Endothelial cell of umbilical vein (primary cell): ENCODE measurements at regions not wholly inside any gene's neighbourhood (a gene's known extent, or its start where the extent isn't known, plus 50 kb on each side); places are given as distances from the start of the nearest gene placed in this dataset.

Source experiments
- BruUV-seq: library from RNA; stranded (reverse); fragments of 400-500 nt; replicated peaks from 2 replicates; lab custom pipeline; 2021; lab: Mats Ljungman, UMichigan
- CTCF ChIA-PET: fragments of 300-600, 350-600 bp; sonication (Branson Sonifier 250); formaldehyde crosslinking; loops from one replicate; lab custom pipeline; 2021; ENCODE audit warnings: antibody characterized with exemption, inconsistent platforms; lab: Charles Lee
- POLR2A ChIA-PET: fragments of 300-600, 350-600 bp; sonication (Branson Sonifier 250); formaldehyde crosslinking; loops from one replicate; lab custom pipeline; 2021; ENCODE audit warnings: antibody characterized with exemption, inconsistent platforms; lab: Charles Lee
- DNase-seq: peaks from one replicate; pipeline ENCODE4 v3.0.0-alpha.2; 2011; ENCODE audit warnings: low read depth, low spot score
- FAIRE-seq: peaks from 2 replicates; lab custom pipeline; 2011; peaks lifted over from hg19 to GRCh38; lab: Jason Lieb, UNC
- H2AFZ ChIP-seq: 2 replicates; pipeline ENCODE4 v1.6.0; 2012; ENCODE audit warnings: low read depth, low read length, control low read depth, inconsistent platforms
- H3K27ac ChIP-seq: 2 replicates; pipeline ENCODE4 v1.5.1; 2011; ENCODE audit warnings: low read depth, mild to moderate bottlenecking, control low read depth, low read length, moderate library complexity; ENCODE audit not compliant: insufficient read depth
- H3K27me3 ChIP-seq, 2 experiments: 2 replicates each; pipeline versions ENCODE4 v1.6.0 to v1.6.1; 2011; ENCODE audit warnings: low read length in 2 of 2, mixed read lengths in 1 of 2; ENCODE audit not compliant: control insufficient read depth in 2 of 2, insufficient read depth in 2 of 2
- H3K36me3 ChIP-seq, 2 experiments: 2 replicates in 1 of 2; 3 replicates in 1 of 2; pipeline ENCODE4 v1.5.1; 2011; ENCODE audit warnings: low read length in 2 of 2, mild to moderate bottlenecking in 1 of 2, moderate library complexity in 1 of 2; ENCODE audit not compliant: control insufficient read depth in 2 of 2, insufficient read depth in 2 of 2; ENCODE audit errors: extremely low read depth in 1 of 2
- H3K4me1 ChIP-seq: 3 replicates; pipeline ENCODE4 v1.5.1; 2011; ENCODE audit warnings: mild to moderate bottlenecking, low read length; ENCODE audit not compliant: control insufficient read depth, insufficient read depth; ENCODE audit errors: extremely low read depth
- H3K4me2 ChIP-seq: 2 replicates; pipeline ENCODE4 v1.6.1; 2011; ENCODE audit warnings: low read length, control low read depth, mixed read lengths; ENCODE audit not compliant: insufficient read depth
- H3K4me3 ChIP-seq, 3 experiments: fragments of 200-600 bp in 1 of 3; sonication (generic), shearing (Covaris generic) in 1 of 3; replicated peaks in 1 of 3; 2 replicates each; pipeline ENCODE4 v1.5.1; 2011 to 2016; ENCODE audit warnings: control low read depth in 3 of 3, low read length in 3 of 3, mild to moderate bottlenecking in 2 of 3, inconsistent platforms in 1 of 3, low read depth in 1 of 3, moderate library complexity in 1 of 3; ENCODE audit not compliant: insufficient read depth in 1 of 3
- H3K79me2 ChIP-seq: 2 replicates; pipeline ENCODE4 v1.6.0; 2012; ENCODE audit warnings: low read length, inconsistent platforms; ENCODE audit not compliant: control insufficient read depth, insufficient read depth
- H3K9ac ChIP-seq: replicated peaks from 2 replicates; pipeline ENCODE3; 2011; ENCODE audit warnings: low read length, control low read depth; ENCODE audit not compliant: insufficient read depth; ENCODE audit errors: extremely low read depth
- H3K9me1 ChIP-seq: replicated peaks from 3 replicates; pipeline ENCODE4 v1.6.0; 2011; ENCODE audit warnings: mild to moderate bottlenecking, low read length; ENCODE audit not compliant: control insufficient read depth, insufficient read depth; ENCODE audit errors: extremely low read depth
- H3K9me3 ChIP-seq: replicated peaks from 2 replicates; pipeline ENCODE4 v1.5.1; 2012; ENCODE audit warnings: low read length, inconsistent platforms; ENCODE audit not compliant: control insufficient read depth, insufficient read depth
- H4K20me1 ChIP-seq: replicated peaks from 2 replicates; pipeline ENCODE3; 2011; ENCODE audit warnings: mild to moderate bottlenecking, low read length; ENCODE audit not compliant: control insufficient read depth, insufficient read depth; ENCODE audit errors: extremely low read depth
- CTCF ChIP-seq, 2 donors: IDR thresholded peaks; 1 replicate in 1 of 2; 2 replicates in 1 of 2; pipeline ENCODE4 v1.5.1; 2011; ENCODE audit warnings: low read length in 2 of 2, mild to moderate bottlenecking in 2 of 2, moderate library complexity in 2 of 2, control low read depth in 1 of 2, inconsistent platforms in 1 of 2, low read depth in 1 of 2; ENCODE audit not compliant: insufficient read depth in 1 of 2; ENCODE audit errors: extremely low read depth in 1 of 2
- EZH2 ChIP-seq: IDR thresholded peaks from 2 replicates; pipeline ENCODE4 v1.6.1; 2012; ENCODE audit warnings: borderline replicate concordance, low read depth, mild to moderate bottlenecking, moderate library complexity, low read length, inconsistent platforms; ENCODE audit not compliant: severe bottlenecking
- FOS ChIP-seq: IDR thresholded peaks from 2 replicates; pipeline ENCODE4 v1.6.1; 2011; ENCODE audit warnings: mild to moderate bottlenecking, low read length, moderate library complexity, borderline replicate concordance; ENCODE audit not compliant: insufficient read depth
- GATA2 ChIP-seq: IDR thresholded peaks from 2 replicates; pipeline ENCODE4 v1.7.0; 2011; ENCODE audit warnings: low read depth, mild to moderate bottlenecking, moderate library complexity, mixed read lengths, low read length; ENCODE audit not compliant: insufficient read length, insufficient read depth
- JUN ChIP-seq: IDR thresholded peaks from 2 replicates; pipeline ENCODE4 v1.6.1; 2011; ENCODE audit warnings: borderline replicate concordance, low read depth; ENCODE audit not compliant: insufficient read length, insufficient read depth
- MAX ChIP-seq: IDR thresholded peaks from 2 replicates; pipeline ENCODE4 v1.6.1; 2011; ENCODE audit not compliant: insufficient read depth, insufficient read length
- MYC ChIP-seq: IDR thresholded peaks from one replicate; pipeline ENCODE4 v1.6.1; 2011; ENCODE audit warnings: mild to moderate bottlenecking, low read depth, low read length
- POLR2A ChIP-seq: IDR thresholded peaks from 2 replicates; pipeline ENCODE4 v1.6.1; 2012; ENCODE audit warnings: low read depth, mild to moderate bottlenecking, control low read depth, low read length
- POLR2AphosphoS5 ChIP-seq: IDR thresholded peaks from 2 replicates; pipeline ENCODE4 v1.6.1; 2012; ENCODE audit warnings: low read depth, mild to moderate bottlenecking, control low read depth, low read length, moderate library complexity; ENCODE audit not compliant: insufficient read depth
- dilution Hi-C: fragments of 300-500 bp; cut with MboI; formaldehyde crosslinking; loops from one replicate; pipeline ENCODE4 v1.15.0; 2019; ENCODE audit warnings: low sequenced_read_pairs; ENCODE audit not compliant: extremely low pct_ligation_motif_present
- intact Hi-C: fragments of 100-400 bp; cut with micrococcal nuclease; formaldehyde crosslinking; loops from one replicate; pipeline ENCODE4 v1.10.0; 2022

- FAIRE-seq: no peak
- no TSS peak for BruUV-seq
- TF ChIP-seq FOS: no peak
- TF ChIP-seq JUN: no peak
- no peak for TF ChIP-seq EZH2
- TF ChIP-seq GATA2: no peak
- no peak for TF ChIP-seq MYC
- no peak for TF ChIP-seq MAX
- no peak for TF ChIP-seq CTCF (IDR thresholded peaks at IDR 0.05; ENCODE audit: extremely low read depth in 1 of 2, insufficient read depth in 1 of 2, low read depth in 1 of 2, low read length in 2 of 2)
- TF ChIP-seq POLR2AphosphoS5: no peak
- no peak for TF ChIP-seq POLR2A
Observed at GRCh38 chr5:56737951-56738606, 77.3 kb upstream of the MAP3K1 start.

More at GRCh38 chr5:56737951-56738606, 77.3 kb upstream of the MAP3K1 start:
- DNase-seq: no peak
- POLR2A ChIA-PET: no interaction called here
- Histone ChIP-seq H3K4me3 (no peak overlapping the region), H3K4me2 (no peak overlapping the region), H3K9me3 (no peaks in the 10 kb centered on the region), H4K20me1 (no peaks in the 10 kb centered on the region), H3K9me1 (no peaks in the 10 kb centered on the region), H2AFZ (no peak overlapping the region), H3K4me1 (peaks cover 13% of the 10 kb centered on the region), H3K36me3 (no peaks in the 10 kb centered on the region), H3K9ac (no peak overlapping the region), H3K79me2 (no peaks in the 10 kb centered on the region), H3K27ac (no peak overlapping the region), H3K27me3 (no peaks in the 10 kb centered on the region)
- dilution Hi-C loops (no loop called here), intact Hi-C loops (no loop called here)
- CTCF ChIA-PET: interaction anchor here (1.0 to 1.4 kb wide), 4 partner anchors 10 to 467 kb away, joined by 4 to 6 read pairs (median 5); no protein-coding TSS in a partner anchor
